ENCODE measurements at regions not wholly inside any gene's neighbourhood (a gene's known extent, or its start where the extent isn't known, plus 50 kb on each side); places are given as distances from the start of the nearest gene placed in this dataset.

- ChIA-PET POLR2A (no interaction called here), CTCF (no interaction called here), RAD21 (ENCODE audit: unreplicated experiment) (no interaction called here), SMC1A (ENCODE audit: uncharacterized antibody, unreplicated experiment) (no interaction called here)
- H3K79me2 ChIP-seq (ENCODE audit: control insufficient read depth, insufficient read depth, low read length): no peaks in the 10 kb centered on the region
- in situ Hi-C loops (cut with MboI) (no loop called here), intact Hi-C loops (cut with micrococcal nuclease; ENCODE audit: unreplicated experiment) (no loop called here)
- WGBS (ENCODE audit: insufficient coverage, insufficient replicate concordance, low lambda C conversion rate, missing lambda C conversion rate): 17% methylated on average over 1 of the region's 1 CpG
- no peak for ATAC-seq
- no peaks in the 10 kb centered on the region for H3K4me1 ChIP-seq (ENCODE audit: control insufficient read depth, insufficient read depth, low read length)
- no peaks in the 10 kb centered on the region for H4K20me1 ChIP-seq (ENCODE audit: control insufficient read depth, insufficient read depth)
- H3K9me3 ChIP-seq (replicated peaks; ENCODE audit: control insufficient read depth, insufficient read depth, low read length): no peaks in the 10 kb centered on the region
- BruUV-seq (replicated peaks): no TSS peak
- H3K27ac ChIP-seq (ENCODE audit: control insufficient read depth, insufficient read depth): no peak overlapping the region
- no peak overlapping the region for H3K4me2 ChIP-seq (ENCODE audit: control insufficient read depth, insufficient read depth)
- TF ChIP-seq NKRF (conservative IDR thresholded peaks at IDR 0.05) (no peak), RCOR1 (conservative IDR thresholded peaks at IDR 0.05; ENCODE audit: low read depth, low read length) (no peak)
- TF ChIP-seq, protein P1, sequence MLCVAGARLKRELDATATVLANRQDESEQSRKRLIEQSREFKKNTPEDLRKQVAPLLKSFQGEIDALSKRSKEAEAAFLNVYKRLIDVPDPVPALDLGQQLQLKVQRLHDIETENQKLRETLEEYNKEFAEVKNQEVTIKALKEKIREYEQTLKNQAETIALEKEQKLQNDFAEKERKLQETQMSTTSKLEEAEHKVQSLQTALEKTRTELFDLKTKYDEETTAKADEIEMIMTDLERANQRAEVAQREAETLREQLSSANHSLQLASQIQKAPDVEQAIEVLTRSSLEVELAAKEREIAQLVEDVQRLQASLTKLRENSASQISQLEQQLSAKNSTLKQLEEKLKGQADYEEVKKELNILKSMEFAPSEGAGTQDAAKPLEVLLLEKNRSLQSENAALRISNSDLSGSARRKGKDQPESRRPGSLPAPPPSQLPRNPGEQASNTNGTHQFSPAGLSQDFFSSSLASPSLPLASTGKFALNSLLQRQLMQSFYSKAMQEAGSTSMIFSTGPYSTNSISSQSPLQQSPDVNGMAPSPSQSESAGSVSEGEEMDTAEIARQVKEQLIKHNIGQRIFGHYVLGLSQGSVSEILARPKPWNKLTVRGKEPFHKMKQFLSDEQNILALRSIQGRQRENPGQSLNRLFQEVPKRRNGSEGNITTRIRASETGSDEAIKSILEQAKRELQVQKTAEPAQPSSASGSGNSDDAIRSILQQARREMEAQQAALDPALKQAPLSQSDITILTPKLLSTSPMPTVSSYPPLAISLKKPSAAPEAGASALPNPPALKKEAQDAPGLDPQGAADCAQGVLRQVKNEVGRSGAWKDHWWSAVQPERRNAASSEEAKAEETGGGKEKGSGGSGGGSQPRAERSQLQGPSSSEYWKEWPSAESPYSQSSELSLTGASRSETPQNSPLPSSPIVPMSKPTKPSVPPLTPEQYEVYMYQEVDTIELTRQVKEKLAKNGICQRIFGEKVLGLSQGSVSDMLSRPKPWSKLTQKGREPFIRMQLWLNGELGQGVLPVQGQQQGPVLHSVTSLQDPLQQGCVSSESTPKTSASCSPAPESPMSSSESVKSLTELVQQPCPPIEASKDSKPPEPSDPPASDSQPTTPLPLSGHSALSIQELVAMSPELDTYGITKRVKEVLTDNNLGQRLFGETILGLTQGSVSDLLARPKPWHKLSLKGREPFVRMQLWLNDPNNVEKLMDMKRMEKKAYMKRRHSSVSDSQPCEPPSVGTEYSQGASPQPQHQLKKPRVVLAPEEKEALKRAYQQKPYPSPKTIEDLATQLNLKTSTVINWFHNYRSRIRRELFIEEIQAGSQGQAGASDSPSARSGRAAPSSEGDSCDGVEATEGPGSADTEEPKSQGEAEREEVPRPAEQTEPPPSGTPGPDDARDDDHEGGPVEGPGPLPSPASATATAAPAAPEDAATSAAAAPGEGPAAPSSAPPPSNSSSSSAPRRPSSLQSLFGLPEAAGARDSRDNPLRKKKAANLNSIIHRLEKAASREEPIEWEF (IDR thresholded peaks at IDR 0.05; ENCODE audit: insufficient replicate concordance, low read depth, low read length): no peak
- no peak overlapping the region for H3K4me3 ChIP-seq
- H2AFZ ChIP-seq (ENCODE audit: control insufficient read depth, low read depth, low read length): no peak overlapping the region
- no peak for DNase-seq (ENCODE audit: low read depth, low spot score)
- H3K27me3 ChIP-seq (replicated peaks in 1 of 2; ENCODE audit: control insufficient read depth in 2 of 2, insufficient read depth in 2 of 2, low read length in 1 of 2): no peaks in the 10 kb centered on the region
- no peak for FAIRE-seq
- H3K9ac ChIP-seq (ENCODE audit: control insufficient read depth, insufficient read depth, low read length): no peak overlapping the region
- H3K36me3 ChIP-seq (ENCODE audit: control insufficient read depth in 2 of 2, insufficient read depth in 2 of 2, low read length in 1 of 2): no peaks in the 10 kb centered on the region
Measured at GRCh38 chr13:57345526-57345925, 178.5 kb downstream of the PRR20E start.

Data from GM12878 (cell line).